ENCODE measurements at regions not wholly inside any gene's neighbourhood (a gene's known extent, or its start where the extent isn't known, plus 50 kb on each side); places are given as distances from the start of the nearest gene placed in this dataset.

DNA sequence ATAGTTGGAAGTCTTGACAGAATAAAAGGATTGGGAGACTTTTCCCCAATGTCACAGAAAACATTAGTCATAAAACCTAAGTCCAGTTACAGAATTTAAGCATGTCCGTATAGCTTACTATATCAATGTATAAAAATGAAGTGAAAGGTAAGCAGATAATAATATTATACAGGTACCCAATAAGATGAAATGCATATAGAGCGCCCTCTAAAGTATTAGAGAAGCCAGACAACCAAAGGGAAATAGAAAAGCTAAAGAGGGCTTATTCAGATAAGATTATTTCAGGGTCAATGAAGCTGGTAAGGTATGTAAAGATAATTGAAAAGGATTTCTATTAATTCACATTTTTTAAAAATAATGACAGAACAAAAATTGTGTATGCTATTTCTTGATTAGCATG lies 947.7 kb upstream of the MAP3K7 start:
- TF ChIP-seq, protein P1, sequence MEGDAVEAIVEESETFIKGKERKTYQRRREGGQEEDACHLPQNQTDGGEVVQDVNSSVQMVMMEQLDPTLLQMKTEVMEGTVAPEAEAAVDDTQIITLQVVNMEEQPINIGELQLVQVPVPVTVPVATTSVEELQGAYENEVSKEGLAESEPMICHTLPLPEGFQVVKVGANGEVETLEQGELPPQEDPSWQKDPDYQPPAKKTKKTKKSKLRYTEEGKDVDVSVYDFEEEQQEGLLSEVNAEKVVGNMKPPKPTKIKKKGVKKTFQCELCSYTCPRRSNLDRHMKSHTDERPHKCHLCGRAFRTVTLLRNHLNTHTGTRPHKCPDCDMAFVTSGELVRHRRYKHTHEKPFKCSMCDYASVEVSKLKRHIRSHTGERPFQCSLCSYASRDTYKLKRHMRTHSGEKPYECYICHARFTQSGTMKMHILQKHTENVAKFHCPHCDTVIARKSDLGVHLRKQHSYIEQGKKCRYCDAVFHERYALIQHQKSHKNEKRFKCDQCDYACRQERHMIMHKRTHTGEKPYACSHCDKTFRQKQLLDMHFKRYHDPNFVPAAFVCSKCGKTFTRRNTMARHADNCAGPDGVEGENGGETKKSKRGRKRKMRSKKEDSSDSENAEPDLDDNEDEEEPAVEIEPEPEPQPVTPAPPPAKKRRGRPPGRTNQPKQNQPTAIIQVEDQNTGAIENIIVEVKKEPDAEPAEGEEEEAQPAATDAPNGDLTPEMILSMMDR (IDR thresholded peaks at IDR 0.05) = no peak
- no peak for TF ChIP-seq POLR2A (IDR thresholded peaks at IDR 0.05)
